HG03565 (cell line): ENCODE measurements at regions not wholly inside any gene's neighbourhood (a gene's known extent, or its start where the extent isn't known, plus 50 kb on each side); places are given as distances from the start of the nearest gene placed in this dataset.

Experiments used
- ATAC-seq: cut with Tn5 transposase; IDR thresholded peaks from one replicate; pipeline ENCODE4 v1.9.1; 2021; ENCODE audit warnings: mild to moderate bottlenecking, moderate library complexity; ENCODE audit not compliant: unreplicated experiment

- no peak for ATAC-seq
Observed at GRCh38 chr12:93197067-93197593, 180.6 kb upstream of the NUDT4 start.

GRCh38 chr12:93198086-93198485 is 179.6 kb upstream of the NUDT4 start:
- ATAC-seq = no peak

- no peak for ATAC-seq
Observed at GRCh38 chr12:93199831-93200236, 177.9 kb upstream of the NUDT4 start.

GRCh38 chr12:93200291-93200917 is 177.3 kb upstream of the NUDT4 start:
- no peak for ATAC-seq

- ATAC-seq = no peak
Observed at GRCh38 chr12:93201990-93202389, 175.7 kb upstream of the NUDT4 start.

DNA sequence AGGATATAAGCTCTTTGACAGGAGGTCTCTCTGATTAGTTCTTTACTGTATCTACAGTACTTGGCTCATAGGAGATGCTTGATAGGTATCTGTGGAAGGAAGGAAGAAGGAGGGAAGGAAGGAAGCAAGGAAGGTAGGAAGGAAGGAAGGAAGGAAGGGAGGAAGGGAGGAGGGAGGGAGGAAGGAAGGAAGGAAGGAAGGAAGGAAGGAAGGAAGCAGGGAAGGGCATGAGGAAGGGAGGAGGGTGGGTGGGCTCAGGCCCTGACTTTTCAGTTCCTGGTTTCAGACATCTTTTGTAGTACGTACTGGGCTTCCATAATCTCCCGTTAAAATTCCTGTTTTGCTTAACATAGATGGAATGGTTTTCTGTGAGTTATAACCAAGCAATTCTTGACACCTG is 175.0 kb upstream of the NUDT4 start:
- ATAC-seq = no peak

DNA sequence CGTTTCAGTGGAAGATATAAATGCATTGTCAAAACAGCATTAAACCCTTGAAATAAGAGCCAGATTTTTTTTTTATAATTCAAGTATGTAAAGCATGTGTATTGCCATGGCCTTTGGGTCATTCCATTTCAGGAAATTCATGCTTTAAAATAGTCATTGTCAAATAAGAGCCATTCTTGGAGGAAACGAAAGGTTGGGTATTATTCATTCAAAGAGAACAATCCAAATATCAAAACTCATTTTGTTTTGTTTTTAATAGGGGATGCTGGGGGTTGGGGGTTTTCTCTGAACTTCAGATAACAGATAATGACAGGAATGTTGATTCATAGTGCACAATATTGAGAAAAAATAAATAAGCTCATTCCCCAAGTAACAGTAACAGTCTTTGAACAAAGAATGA is 174.4 kb upstream of the NUDT4 start:
- no peak for ATAC-seq

- no peak for ATAC-seq
Observed at GRCh38 chr12:93204896-93205295, 172.8 kb upstream of the NUDT4 start.

GRCh38 chr12:93205361-93205760 is 172.4 kb upstream of the NUDT4 start:
- no peak for ATAC-seq

GRCh38 chr12:93208011-93208410 is 169.7 kb upstream of the NUDT4 start:
- no peak for ATAC-seq

- ATAC-seq = no peak
Observed at GRCh38 chr12:93214523-93215289, 163.0 kb upstream of the NUDT4 start.

- no peak for ATAC-seq
Observed at GRCh38 chr12:93215290-93215678, 162.4 kb upstream of the NUDT4 start.

DNA sequence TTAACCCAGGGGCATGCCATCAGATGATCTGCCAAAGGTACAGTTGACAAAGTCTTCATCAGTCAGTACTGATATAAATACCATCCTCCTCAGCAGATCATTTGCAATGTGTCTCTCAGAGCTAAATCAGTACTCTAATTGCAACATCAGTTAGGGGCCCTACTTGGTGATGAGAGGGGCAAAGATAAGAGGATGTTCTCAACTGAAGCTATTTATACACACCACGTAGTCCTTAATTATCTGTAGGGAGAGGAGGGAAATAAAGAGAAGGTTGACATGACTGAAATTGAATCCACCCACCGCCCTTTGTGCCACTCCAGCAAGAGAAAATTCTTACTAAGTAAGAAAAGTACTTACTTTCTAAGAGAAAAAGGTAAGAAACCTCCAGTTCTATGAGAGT is 157.8 kb upstream of the NUDT4 start:
- ATAC-seq = no peak

- no peak for ATAC-seq
Observed at GRCh38 chr12:93221841-93222240, 155.9 kb upstream of the NUDT4 start.

GRCh38 chr12:93223440-93224426 is 154.0 kb upstream of the NUDT4 start:
- no peak for ATAC-seq

GRCh38 chr12:93225094-93225493 is 152.6 kb upstream of the NUDT4 start:
- ATAC-seq = no peak

DNA sequence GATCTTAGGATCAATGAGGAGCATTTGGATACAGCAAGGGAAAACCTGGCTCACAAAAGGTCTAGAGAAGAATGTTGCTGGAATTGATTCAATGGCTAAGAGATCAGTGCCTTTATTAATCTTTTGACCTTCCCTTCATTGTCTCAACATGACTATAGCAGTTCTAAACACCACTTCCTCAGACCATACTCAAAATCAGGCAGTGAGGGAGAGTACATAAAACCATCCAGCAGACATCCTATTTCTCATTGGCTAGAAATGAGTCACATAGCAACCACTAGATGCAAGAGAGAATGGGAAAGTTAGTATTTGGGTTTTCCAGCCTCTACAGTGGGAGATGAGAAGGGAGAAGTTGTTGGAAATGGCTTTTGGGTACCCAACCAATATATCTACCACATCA is 151.4 kb upstream of the NUDT4 start:
- ATAC-seq = no peak

DNA sequence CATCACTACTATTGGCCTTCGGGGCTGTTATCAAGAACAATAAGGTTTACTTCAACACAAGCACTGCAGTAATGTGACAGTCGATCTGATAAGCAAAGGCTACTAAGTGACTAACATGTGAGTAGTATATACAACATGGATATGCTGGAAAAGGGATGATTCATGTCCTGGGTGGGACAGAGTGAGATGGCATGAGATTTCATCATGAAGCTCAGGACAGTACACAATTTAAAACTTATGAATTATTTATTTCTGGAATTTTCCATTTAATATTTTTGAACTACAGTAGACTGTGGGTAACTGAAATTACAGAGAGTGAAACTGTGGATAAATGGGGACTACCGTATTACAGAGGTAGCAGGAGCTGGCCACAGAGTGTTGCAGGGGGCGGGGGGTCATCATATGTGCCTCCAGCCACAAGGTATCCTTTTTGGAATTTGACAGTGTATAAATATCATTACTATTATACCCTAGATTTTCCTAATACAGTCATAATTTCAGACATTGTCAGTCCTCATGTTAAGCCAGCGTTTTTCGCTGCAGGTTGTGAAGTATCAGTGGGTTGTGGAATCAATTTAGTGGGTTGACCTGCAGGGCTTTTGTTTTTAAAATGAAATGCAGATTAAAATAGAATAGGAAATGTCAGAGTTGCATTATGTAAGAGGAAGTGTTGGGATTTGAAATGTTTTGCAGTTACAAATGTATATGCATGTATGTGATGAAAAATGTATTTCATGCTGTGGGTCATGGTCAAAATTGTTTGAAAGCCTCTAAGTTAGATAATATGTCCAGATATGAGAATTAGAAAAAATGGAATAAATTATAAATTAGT is 148.0 kb upstream of the NUDT4 start:
- no peak for ATAC-seq

GRCh38 chr12:93230326-93230720 is 147.4 kb upstream of the NUDT4 start:
- ATAC-seq = no peak

DNA sequence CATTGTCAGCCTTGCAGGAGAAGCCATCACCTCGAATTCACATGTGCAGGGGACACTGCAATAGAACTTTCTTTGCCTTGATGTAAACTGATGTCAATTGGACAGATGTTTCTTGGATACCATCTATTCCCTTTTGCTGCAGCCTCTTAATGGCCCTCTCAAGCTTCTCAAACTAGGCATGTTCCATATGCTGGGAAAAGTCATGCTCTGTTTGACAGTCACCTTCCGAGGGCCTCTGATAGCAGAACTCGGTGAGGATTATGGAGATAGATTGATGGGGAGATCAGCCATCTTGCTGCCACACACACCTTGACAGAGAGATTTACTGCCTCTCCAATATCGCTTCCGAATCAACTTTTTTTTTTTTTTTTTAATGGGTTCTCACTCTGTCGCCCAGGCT is 145.8 kb upstream of the NUDT4 start:
- ATAC-seq = no peak
